ENCODE measurements at regions not wholly inside any gene's neighbourhood (a gene's known extent, or its start where the extent isn't known, plus 50 kb on each side); places are given as distances from the start of the nearest gene placed in this dataset.

DNA sequence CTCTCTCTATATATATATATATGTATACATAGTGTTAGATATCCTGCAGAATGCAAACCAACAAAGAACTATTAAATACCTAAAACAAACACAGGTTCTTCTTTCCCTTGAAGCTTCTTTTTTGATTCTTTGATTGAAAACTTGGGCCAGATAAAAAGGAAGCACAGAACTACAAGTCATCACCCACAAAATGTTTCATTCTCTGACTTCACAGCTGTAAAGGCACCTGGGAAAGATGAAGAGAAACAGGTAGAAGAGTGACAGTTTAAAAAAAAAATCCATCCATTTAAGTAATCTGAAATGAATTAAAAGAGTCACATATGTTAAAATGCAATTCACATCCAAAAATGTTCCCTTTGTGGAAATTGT is 90.7 kb upstream of the FNDC3A start:
- DNase-seq (ENCODE audit: low read depth, low spot score) = no peak

DNA sequence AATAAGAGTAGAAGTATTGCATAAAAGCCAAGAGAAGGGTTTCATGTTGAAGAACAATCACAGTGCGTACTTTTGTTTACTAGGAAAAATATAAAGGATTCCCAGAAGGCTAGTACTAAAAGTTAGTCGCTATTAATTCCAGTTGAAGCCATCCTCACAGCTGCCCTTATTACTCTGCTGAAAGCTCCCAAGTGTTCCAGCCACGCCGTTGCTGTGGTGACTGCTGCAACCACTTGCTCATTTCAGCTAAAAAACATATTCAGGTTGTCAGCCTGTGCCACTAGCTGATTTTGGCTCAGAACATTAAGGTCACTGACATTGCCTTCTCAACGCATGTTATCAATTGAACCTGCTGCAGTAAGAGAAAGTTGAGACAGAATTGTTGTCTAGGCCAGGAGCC is 87.1 kb upstream of the FNDC3A start:
- DNase-seq (ENCODE audit: low read depth, low spot score) = no peak

DNA sequence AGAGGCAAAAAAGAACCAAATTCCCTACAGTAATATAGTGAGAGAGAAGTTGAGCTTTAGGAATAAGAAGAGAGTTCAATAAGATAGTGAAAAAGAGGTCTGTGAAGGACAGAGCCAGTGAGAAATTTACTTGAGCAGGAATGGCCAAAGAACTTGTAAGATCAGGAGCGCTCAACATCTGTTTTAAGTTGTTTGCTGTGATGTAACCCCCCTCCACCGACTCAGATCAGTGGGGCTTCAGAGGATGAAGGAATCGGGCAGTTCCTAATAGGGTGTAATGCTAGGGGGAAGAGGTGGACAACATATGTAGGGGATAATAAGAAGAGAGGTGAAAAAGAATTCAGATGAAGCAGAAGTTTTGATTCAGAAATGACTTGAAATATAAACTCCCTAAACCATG is 85.3 kb upstream of the FNDC3A start:
- no peak for DNase-seq (ENCODE audit: low read depth, low spot score)

GRCh38 chr13:48891586-48891985 is 84.1 kb upstream of the FNDC3A start:
- peak; percentile 60 for DNase-seq (ENCODE audit: low read depth, low spot score)

GRCh38 chr13:48892053-48892687 is 83.5 kb upstream of the FNDC3A start:
- DNase-seq (ENCODE audit: low read depth, low spot score) = peak; percentile 78

DNA sequence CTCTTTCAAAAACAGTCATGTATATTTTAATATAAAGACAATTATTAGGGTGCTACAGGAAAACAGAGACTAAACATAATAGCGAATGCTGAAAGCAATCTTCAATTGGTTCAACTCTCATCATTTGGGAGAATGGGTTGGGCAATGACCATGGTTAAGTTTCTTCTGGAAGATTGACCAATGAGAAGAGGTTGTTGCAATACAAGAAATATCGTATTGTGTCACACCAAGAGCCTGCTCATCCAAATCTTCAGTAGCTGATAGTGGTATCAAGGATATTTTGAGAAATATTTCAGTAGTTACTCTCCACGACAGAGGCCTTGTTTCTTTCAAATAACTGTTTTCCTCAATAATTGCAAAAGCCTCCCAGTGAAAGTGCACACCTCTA is 83.0 kb upstream of the FNDC3A start:
- no peak for DNase-seq (ENCODE audit: low read depth, low spot score)

- no peak for DNase-seq (ENCODE audit: low read depth, low spot score)
Observed at GRCh38 chr13:48896312-48896711, 79.4 kb upstream of the FNDC3A start.

GRCh38 chr13:48901781-48902180 is 73.9 kb upstream of the FNDC3A start:
- DNase-seq (ENCODE audit: low read depth, low spot score) = no peak

GRCh38 chr13:48902368-48902767 is 73.3 kb upstream of the FNDC3A start:
- DNase-seq (ENCODE audit: low read depth, low spot score) = no peak

GRCh38 chr13:48904668-48905290 is 70.9 kb upstream of the FNDC3A start:
- DNase-seq (ENCODE audit: low read depth, low spot score) = no peak

DNA sequence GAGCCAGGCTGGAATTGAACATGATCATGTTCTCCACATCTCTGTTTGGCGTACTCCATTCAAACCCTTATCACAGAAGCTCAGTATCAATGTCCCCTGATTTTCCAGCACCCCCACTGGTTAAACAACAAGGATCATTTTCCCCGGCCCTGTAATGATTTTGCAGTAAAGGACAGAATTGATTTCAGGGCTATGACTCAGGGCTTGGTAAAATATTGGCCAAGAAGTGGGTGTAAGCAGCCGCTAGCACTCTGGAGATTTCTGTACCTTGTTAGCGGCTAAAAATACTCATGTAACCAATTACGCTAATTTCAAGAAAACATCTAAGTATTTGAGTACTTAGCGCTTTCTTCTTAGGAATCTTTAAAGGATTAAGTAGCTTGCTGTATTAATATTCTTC is 69.5 kb upstream of the FNDC3A start:
- no peak for DNase-seq (ENCODE audit: low read depth, low spot score)

GRCh38 chr13:48908381-48909055 is 67.2 kb upstream of the FNDC3A start:
- DNase-seq (ENCODE audit: low read depth, low spot score) = no peak

GRCh38 chr13:48909056-48909389 is 66.7 kb upstream of the FNDC3A start:
- DNase-seq (ENCODE audit: low read depth, low spot score) = no peak

DNA sequence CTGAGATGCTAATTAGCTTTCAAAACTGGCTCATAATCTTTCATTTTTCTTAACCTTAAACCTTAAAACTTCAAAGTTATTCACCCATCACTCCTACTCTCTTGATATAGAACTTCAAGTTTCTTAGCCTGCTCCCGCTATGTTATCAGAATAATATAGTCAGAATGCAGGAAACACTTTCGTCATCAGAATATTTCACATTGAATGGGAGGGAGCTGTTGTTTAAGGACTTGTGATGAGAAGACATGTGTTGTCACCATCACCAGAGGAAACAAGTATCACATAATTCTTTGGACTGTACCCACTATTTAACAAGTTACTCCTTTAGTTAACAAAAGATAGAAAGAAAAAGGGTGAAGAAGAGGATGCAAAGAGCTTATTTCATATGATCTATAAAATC is 65.0 kb upstream of the FNDC3A start:
- no peak for DNase-seq (ENCODE audit: low read depth, low spot score)

DNA sequence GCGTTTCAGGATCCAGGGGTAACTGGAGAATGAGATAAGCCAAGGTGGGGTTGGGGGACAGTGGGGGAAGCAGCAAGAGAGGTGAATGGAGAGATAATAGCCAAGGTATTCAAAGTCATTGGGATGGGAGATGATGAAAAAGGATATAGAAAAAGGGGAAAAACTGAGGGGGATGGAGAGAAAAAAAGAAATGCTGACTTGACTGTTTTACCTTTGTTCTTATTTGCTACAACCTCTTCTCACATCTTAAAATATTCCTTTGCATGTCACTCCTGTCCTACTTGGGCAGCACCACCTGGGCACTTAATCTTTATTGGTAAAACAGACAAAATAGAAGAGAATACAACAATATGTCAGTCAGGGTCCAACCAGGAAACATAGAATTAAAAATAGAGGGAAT is 56.0 kb upstream of the FNDC3A start:
- DNase-seq (ENCODE audit: low read depth, low spot score) = no peak

- no peak for DNase-seq (ENCODE audit: low read depth, low spot score)
Observed at GRCh38 chr13:48920730-48921129, 55.0 kb upstream of the FNDC3A start.

DNA sequence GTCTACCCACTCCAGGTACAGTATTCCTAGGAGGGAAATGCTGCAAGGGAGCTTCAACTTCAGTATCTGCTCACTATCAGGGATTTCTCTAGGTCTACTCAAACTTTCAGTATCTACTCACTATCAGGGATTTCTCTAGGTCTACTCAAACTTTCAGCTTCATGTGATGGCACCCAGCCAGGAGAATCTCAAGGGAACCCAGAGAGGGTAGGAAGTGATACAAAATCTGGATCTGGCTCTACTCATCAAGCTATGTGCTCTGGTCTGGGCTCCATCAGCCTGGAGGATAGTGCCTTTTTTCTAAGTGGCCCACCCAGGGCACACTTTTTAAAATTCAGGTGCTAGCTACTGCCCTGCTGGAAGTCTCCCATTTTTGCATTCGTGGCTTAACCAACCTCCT is 52.3 kb upstream of the FNDC3A start:
- no peak for DNase-seq (ENCODE audit: low read depth, low spot score)

DNA sequence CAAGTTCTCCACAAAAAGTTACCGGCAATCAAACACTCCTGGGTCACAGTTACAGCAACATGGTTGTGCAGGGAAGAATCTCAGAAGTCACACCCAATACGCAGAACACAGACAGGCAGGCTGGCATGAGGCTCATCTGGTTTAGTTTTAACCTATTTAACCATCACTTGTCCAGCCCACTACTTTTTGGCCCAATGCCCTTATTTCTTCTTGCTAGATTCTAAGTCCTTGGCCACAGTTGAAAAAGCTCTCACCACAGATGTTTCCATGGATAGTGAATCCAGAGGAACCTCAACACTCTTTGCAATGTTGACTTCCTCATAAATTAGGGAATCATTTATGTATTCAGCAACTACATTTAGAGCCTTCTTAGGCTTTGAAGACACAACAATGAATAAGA is 50.7 kb upstream of the FNDC3A start:
- no peak for DNase-seq (ENCODE audit: low read depth, low spot score)
